ENCODE measurements at regions not wholly inside any gene's neighbourhood (a gene's known extent, or its start where the extent isn't known, plus 50 kb on each side); places are given as distances from the start of the nearest gene placed in this dataset.
"Not testable (repeated sequence)": the region's sequence is repeated elsewhere in the genome, so short reads cannot be mapped to it uniquely, and the experiment has no call there.

GRCh38 chr6:48994811-48995210, 468.2 kb downstream of the MMUT start:
- no peak for DNase-seq

- DNase-seq = no peak
Observed at GRCh38 chr6:48990739-48991138, 472.3 kb downstream of the MMUT start.

DNA sequence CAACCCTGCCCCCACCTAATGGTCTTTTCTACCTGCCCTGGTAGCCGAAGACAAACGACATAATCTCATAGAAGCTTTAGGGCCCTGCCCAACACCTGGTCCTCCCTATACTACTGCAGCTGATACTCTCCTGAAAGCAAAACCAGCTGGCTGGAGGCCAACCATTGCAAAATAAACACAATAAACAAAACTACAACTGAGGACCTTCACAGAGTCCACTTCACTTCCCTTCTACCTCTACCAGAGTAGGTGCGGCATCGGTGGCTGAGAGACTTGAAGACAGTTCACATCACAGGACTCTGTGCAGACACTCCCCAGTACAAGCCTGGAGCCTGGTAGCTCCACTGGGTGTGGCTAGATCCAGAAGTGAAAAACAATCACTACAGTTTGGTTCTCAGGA, 476.2 kb downstream of the MMUT start:
- DNase-seq = no peak

GRCh38 chr6:48986105-48986504, 476.9 kb downstream of the MMUT start:
- DNase-seq = no peak

- DNase-seq = no peak
Observed at GRCh38 chr6:48985025-48985424, 478.0 kb downstream of the MMUT start.

GRCh38 chr6:48983968-48984367, 479.1 kb downstream of the MMUT start:
- DNase-seq = not testable (repeated sequence)

DNA sequence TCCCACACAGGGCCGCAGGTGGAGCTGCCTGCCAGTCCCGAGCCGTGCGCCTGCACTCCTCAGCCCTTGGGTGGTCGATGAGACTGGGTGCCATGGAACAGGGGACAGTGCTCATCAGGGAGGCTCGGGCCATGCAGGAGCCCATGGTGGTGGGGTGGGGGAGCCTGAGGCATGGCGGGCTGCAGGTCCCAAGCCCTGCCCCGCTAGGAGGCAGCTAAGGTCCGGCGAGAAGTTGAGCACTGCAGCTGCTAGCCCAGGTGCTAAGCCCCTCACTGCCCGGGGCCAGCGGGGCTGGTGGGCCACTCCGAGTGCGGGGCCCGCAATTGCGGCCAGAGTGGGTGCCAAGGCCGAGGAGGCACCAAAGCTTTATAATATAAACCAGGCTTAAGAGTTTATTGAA, 479.7 kb downstream of the MMUT start:
- DNase-seq = no peak

GRCh38 chr6:48979806-48980205, 483.2 kb downstream of the MMUT start:
- no peak for DNase-seq

DNA sequence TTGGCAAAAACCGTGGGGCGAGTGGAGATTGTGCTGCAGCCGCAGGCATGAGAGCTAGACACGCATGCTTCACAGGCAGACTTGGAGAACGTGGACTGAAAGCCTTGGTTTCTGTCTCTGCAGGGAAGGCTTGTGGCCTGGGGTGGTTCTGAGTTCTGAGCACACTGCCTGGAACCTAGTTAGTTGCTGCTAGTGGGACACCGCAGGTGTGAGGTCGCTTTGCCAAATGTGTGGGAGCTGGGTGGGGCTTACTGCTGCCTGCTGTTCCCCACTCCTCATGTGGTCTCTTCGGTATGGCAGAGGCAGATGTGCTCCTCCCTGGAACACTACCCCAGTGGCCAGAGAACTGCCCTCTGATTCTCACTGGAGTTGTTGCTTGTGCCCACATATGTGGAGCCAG, 484.0 kb downstream of the MMUT start:
- DNase-seq = no peak

DNA sequence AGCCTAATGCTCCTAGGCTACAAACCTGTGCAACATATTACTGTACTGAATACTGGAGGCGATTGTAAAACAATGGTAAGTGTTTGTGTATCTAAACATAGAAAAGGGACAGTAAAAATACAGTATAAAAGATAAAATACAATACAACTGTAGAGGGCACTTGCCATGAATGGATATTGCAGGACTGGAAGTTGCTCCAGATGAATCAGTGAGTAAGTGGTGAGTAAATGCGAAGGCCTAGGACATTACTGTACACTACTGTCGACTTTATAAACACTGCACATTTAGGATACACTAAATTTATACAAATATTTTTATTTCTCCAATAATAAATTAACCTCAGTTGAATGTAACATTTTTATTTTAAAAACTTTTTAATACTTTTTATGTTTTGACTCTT, 485.0 kb downstream of the MMUT start:
- DNase-seq = no peak

DNA sequence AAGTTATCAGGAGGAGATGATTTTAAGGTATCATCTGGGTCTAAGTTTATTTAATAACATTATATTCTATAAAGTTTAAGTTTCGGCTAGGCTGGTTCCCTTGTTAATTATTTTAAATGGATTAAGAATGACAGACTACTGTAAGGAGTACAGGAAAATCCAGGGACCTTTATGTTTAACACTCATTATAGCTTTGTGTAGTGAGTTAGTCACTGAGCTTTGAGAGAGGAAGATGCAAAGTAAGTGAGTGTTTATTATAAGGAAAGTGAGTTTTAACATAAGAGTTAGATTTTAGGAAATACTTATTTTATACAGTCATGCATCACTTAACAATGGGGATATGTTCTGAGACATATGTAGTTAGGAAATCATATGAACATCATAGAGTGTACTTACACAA, 485.5 kb downstream of the MMUT start:
- no peak for DNase-seq

GRCh38 chr6:48973491-48973890, 489.6 kb downstream of the MMUT start:
- DNase-seq = no peak

- DNase-seq = no peak
Observed at GRCh38 chr6:48961781-48962415, 501.2 kb downstream of the MMUT start.

GRCh38 chr6:48959251-48960060, 503.6 kb downstream of the MMUT start:
- DNase-seq = no peak

- no peak for DNase-seq
Observed at GRCh38 chr6:48957781-48958180, 505.3 kb downstream of the MMUT start.

DNA sequence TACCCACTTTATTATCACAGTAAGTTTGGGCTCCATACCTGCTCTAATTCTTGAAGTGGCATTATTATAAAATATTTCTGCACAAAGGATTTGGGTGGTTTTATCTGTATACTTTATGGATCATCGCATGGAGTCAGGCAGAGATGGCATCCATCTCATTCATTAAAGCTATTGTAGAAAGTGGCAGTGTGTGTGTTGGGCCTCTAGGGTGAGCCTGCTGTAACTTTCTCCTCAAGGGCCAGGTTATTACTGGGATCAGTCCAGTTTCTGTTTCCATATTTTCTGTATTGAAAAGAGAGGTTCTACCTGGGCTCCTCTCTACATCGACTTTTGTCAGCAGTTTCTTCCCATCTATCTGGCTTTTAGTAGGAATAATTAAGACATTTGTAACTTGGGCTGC, 511.1 kb downstream of the MMUT start:
- no peak for DNase-seq

DNA sequence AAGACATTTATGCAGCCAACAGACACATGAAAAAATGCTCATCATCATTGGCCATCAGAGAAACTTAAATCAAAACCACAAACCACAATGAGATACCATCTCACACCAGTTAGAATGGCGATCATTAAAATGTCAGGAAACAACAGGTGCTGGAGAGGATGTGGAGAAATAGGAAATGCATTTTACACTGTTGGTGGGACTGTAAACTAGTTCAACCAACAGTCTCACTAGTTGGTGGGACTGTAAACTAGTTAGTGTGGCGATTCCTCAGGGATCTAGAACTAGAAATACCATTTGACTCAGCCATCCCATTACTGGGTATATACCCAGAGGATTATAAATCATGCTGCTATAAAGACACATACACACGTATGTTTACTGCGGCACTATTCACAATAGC, 518.8 kb downstream of the MMUT start:
- DNase-seq = not testable (repeated sequence)

- DNase-seq = no peak
Observed at GRCh38 chr6:48933136-48933535, 529.9 kb downstream of the MMUT start.

DNA sequence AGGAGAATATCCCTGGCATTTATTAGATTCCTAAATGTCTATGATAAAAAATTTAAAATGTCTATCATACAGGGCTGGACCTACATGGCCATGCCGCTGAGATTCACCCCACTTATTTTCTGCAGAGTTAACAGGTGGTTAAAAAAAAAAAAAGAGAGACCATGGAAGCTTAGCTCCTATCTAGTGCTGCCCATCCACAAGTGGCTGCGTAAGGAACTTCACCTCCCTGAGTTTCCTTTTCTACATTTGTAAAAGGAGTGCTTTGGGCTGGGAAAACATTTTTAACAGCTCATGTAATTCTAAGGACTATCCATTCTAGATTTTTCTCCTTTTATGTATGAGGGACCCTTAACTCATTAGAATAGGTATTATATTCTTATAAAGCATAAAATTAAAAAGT, 534.1 kb downstream of the MMUT start:
- no peak for DNase-seq

- no peak for DNase-seq
Observed at GRCh38 chr6:48922837-48923236, 540.2 kb downstream of the MMUT start.

GRCh38 chr6:48919555-48919954, 543.5 kb downstream of the MMUT start:
- no peak for DNase-seq

DNA sequence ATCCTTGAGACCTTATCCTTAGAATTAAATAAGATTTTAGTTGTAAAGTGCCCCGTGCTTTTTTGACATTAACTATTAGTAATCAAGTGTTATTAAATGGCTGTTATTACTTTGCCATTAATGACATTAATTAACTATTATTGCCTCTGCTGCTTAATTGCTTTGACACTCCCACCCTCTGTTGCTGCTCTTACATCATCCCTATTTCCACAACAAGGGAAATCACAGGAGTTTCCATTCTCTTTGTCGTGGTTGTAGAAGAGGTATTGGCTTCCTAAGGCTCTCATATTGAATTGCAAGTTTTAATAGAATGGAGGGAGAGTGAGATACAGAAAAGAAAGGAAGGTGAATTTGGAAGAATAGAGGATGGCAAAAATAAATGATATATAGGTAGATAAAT, 545.8 kb downstream of the MMUT start:
- no peak for DNase-seq

GRCh38 chr6:48916607-48917006, 546.4 kb downstream of the MMUT start:
- DNase-seq = no peak

DNA sequence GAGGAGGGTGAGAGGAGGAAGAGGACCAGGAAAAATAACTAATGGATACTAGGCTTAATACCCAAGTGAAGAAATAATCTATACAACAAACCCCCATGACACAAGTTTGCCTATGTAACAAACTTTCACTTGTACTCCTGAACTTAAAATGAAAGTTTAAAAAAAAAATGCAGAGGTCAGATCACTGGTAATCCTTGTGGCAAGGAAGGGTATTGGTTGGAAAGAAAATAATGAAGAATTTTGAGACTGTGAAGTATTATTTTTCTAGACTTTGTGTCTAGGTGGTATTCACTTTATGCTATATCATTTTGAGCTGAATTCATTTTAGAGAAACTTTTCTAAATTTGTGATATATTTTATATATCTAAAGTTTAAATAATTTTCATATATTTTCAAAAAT, 547.5 kb downstream of the MMUT start:
- no peak for DNase-seq

DNA sequence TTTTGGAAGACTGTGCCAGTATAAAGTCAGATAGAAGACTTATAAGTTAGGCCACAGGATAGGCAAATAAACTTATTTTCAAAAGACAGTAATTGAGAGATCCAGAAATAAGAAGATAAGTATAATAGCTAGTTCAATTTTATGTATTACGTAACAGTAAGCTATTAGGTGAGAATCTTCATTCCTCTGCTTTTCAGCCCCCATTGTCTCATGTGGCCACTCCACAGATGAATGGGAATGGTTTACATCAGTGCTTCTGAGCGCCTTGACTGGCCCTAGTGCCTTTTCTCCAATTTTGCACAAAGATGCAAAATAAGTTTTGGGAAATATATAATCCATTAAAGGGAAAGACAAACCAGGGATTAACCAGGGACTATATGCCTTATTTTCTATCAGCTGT, 550.5 kb downstream of the MMUT start:
- DNase-seq = no peak
